CD4-positive, alpha-beta T cell (primary cell): ENCODE measurements at regions not wholly inside any gene's neighbourhood (a gene's known extent, or its start where the extent isn't known, plus 50 kb on each side); places are given as distances from the start of the nearest gene placed in this dataset.

ENCODE experiments used
- ATAC-seq: fragments of 200-7000 bp; cut with Tn5 transposase; one replicate; pipeline ENCODE4 v1.10.0; 2022; ENCODE audit warnings: mild to moderate bottlenecking; ENCODE audit not compliant: poor library complexity
- CTCF ChIA-PET: fragments of 350-600 bp; sonication (Branson Sonifier 250); formaldehyde crosslinking; loops from one replicate; lab custom pipeline; 2021; ENCODE audit warnings: antibody characterized with exemption, inconsistent platforms; lab: Charles Lee
- POLR2A ChIA-PET: fragments of 350-600 bp; sonication (Branson Sonifier 250); formaldehyde crosslinking; loops from one replicate; lab custom pipeline; 2021; ENCODE audit warnings: antibody characterized with exemption, inconsistent platforms; lab: Charles Lee
- DNase-seq, 14 experiments: peaks; one replicate each; pipeline ENCODE4 v3.0.0-alpha.2; 2013 to 2020; ENCODE audit warnings: mixed read lengths in 2 of 14
- H3K27ac ChIP-seq, 2 donors: one replicate each; pipeline versions ENCODE4 v1.5.1 to v1.7.0; 2013; ENCODE audit warnings: low read length in 2 of 2, low read depth in 1 of 2, mild to moderate bottlenecking in 1 of 2
- H3K27me3 ChIP-seq, 2 experiments: 1 replicate in 1 of 2; 2 replicates in 1 of 2; pipeline versions ENCODE4 v1.6.1 to v1.7.0; 2013; ENCODE audit warnings: low read length in 2 of 2, control low read depth in 1 of 2, mild to moderate bottlenecking in 1 of 2, moderate library complexity in 1 of 2; ENCODE audit not compliant: insufficient read depth in 2 of 2, control insufficient read depth in 1 of 2
- H3K36me3 ChIP-seq: one replicate; pipeline ENCODE4 v1.6.1; 2013; ENCODE audit warnings: low read length, control low read depth; ENCODE audit not compliant: insufficient read depth
- H3K4me1 ChIP-seq: one replicate; pipeline ENCODE4 v1.6.1; 2013; ENCODE audit warnings: low read length, control low read depth; ENCODE audit not compliant: insufficient read depth
- H3K4me3 ChIP-seq: one replicate; pipeline ENCODE4 v1.5.1; 2013; ENCODE audit warnings: mild to moderate bottlenecking, low read length, moderate library complexity
- H3K9me3 ChIP-seq, 2 experiments: 1 replicate in 1 of 2; 2 replicates in 1 of 2; pipeline versions ENCODE4 v1.6.1 to v1.7.0; 2013; ENCODE audit warnings: low read length in 2 of 2, mild to moderate bottlenecking in 2 of 2, control low read depth in 1 of 2, moderate library complexity in 1 of 2; ENCODE audit not compliant: control insufficient read depth in 1 of 2, insufficient read depth in 1 of 2
- H3K27ac Mint-ChIP-seq: one replicate; pipeline ENCODE4 v1.8.0; 2020; ENCODE audit warnings: mixed read lengths
- H3K27me3 Mint-ChIP-seq: one replicate; pipeline ENCODE4 v1.8.0; 2021; ENCODE audit warnings: mixed read lengths
- H3K36me3 Mint-ChIP-seq: one replicate; pipeline ENCODE4 v1.8.0; 2021; ENCODE audit warnings: low read depth, mixed read lengths
- H3K4me1 Mint-ChIP-seq: one replicate; pipeline ENCODE4 v1.8.0; 2021; ENCODE audit warnings: low read depth, mixed read lengths
- H3K4me3 Mint-ChIP-seq: one replicate; pipeline ENCODE4 v1.8.0; 2020; ENCODE audit warnings: mild to moderate bottlenecking, mixed read lengths
- H3K9me3 Mint-ChIP-seq: one replicate; pipeline ENCODE4 v1.8.0; 2020; ENCODE audit warnings: mixed read lengths
- intact Hi-C, 2 experiments: fragments of 100-400 bp; cut with DNase I in 1 of 2; cut with micrococcal nuclease in 1 of 2; formaldehyde crosslinking; loops; one replicate each; pipeline versions ENCODE4 v1.15.1 to v1.9.0; 2023 to 2025; cut with DNase I, micrococcal nuclease
- TF ChIP-seq, protein P1 (sequence below): fragments of 200-600 bp; IDR thresholded peaks from one replicate; pipeline ENCODE4 v1.8.0; 2022; ENCODE audit warnings: antibody characterized with exemption, mild to moderate bottlenecking

GRCh38 chr14:49193332-49194065 lies 392.7 kb downstream of the RPS29 start:
- Mint-ChIP-seq H3K4me3 (no peak overlapping the region), H3K27me3 (peaks cover 19% of the 10 kb centered on the region), H3K27ac (no peak overlapping the region), H3K36me3 (no peaks in the 10 kb centered on the region), H3K9me3 (no peaks in the 10 kb centered on the region), H3K4me1 (no peaks in the 10 kb centered on the region)
- H3K36me3 ChIP-seq = no peaks in the 10 kb centered on the region
- no peak overlapping the region for H3K27ac ChIP-seq
- ATAC-seq (no peak), DNase-seq (peak in 1 of 14 experiments; percentile 3)
- TF ChIP-seq, protein P1, sequence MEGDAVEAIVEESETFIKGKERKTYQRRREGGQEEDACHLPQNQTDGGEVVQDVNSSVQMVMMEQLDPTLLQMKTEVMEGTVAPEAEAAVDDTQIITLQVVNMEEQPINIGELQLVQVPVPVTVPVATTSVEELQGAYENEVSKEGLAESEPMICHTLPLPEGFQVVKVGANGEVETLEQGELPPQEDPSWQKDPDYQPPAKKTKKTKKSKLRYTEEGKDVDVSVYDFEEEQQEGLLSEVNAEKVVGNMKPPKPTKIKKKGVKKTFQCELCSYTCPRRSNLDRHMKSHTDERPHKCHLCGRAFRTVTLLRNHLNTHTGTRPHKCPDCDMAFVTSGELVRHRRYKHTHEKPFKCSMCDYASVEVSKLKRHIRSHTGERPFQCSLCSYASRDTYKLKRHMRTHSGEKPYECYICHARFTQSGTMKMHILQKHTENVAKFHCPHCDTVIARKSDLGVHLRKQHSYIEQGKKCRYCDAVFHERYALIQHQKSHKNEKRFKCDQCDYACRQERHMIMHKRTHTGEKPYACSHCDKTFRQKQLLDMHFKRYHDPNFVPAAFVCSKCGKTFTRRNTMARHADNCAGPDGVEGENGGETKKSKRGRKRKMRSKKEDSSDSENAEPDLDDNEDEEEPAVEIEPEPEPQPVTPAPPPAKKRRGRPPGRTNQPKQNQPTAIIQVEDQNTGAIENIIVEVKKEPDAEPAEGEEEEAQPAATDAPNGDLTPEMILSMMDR = no peak
- H3K4me1 ChIP-seq = no peaks in the 10 kb centered on the region
- ChIA-PET POLR2A (no interaction called here), CTCF (no interaction called here)
- H3K9me3 ChIP-seq = no peaks in the 10 kb centered on the region
- intact Hi-C loops = no loop called here
- H3K4me3 ChIP-seq = no peak overlapping the region
- H3K27me3 ChIP-seq = no peaks in the 10 kb centered on the region

GRCh38 chr14:49191380-49191779 lies 394.8 kb downstream of the RPS29 start:
- Mint-ChIP-seq H3K4me1 (no peaks in the 10 kb centered on the region), H3K4me3 (no peak overlapping the region), H3K9me3 (no peaks in the 10 kb centered on the region), H3K27me3 (peaks cover 19% of the 10 kb centered on the region), H3K27ac (no peak overlapping the region), H3K36me3 (no peaks in the 10 kb centered on the region)
- intact Hi-C loops = no loop called here
- H3K27me3 ChIP-seq = no peaks in the 10 kb centered on the region
- POLR2A ChIA-PET = no interaction called here
- CTCF ChIA-PET = no interaction called here
- H3K4me1 ChIP-seq = no peaks in the 10 kb centered on the region
- TF ChIP-seq, protein P1 = no peak
- ATAC-seq = no peak
- H3K27ac ChIP-seq = no peak overlapping the region
- no peaks in the 10 kb centered on the region for H3K36me3 ChIP-seq
- no peak overlapping the region for H3K4me3 ChIP-seq
- DNase-seq = no peak
- H3K9me3 ChIP-seq = peaks cover 0 to 4% of the 10 kb centered on the region in 2 experiments

- H3K27ac Mint-ChIP-seq = no peak overlapping the region
- H3K4me1 Mint-ChIP-seq = no peaks in the 10 kb centered on the region
- intact Hi-C loops = no loop called here
- peaks cover 0 to 4% of the 10 kb centered on the region in 2 experiments for H3K9me3 ChIP-seq
- H3K27ac ChIP-seq = no peak overlapping the region
- TF ChIP-seq, protein P1 = no peak
- no peaks in the 10 kb centered on the region for H3K36me3 ChIP-seq
- H3K9me3 Mint-ChIP-seq = peaks cover 2% of the 10 kb centered on the region
- no peak overlapping the region for H3K4me3 Mint-ChIP-seq
- ChIA-PET POLR2A (no interaction called here), CTCF (no interaction called here)
- H3K27me3 ChIP-seq = no peaks in the 10 kb centered on the region
- no peaks in the 10 kb centered on the region for H3K4me1 ChIP-seq
- no peak overlapping the region for H3K4me3 ChIP-seq
- DNase-seq = no peak
- H3K36me3 Mint-ChIP-seq = no peaks in the 10 kb centered on the region
- peaks cover 11% of the 10 kb centered on the region for H3K27me3 Mint-ChIP-seq
- ATAC-seq = no peak
Measured at GRCh38 chr14:49189375-49189774, 396.8 kb downstream of the RPS29 start.
